Astrocyte of the cerebellum (primary cell): ENCODE measurements at regions not wholly inside any gene's neighbourhood (a gene's known extent, or its start where the extent isn't known, plus 50 kb on each side); places are given as distances from the start of the nearest gene placed in this dataset.

Source experiments
- DNase-seq: peaks from one replicate; pipeline ENCODE4 v3.0.0-alpha.2; 2011; ENCODE audit warnings: low read depth
- H3K4me3 ChIP-seq: 2 replicates; pipeline ENCODE4 v1.5.1; 2011; ENCODE audit warnings: mild to moderate bottlenecking, low read depth, low read length, moderate library complexity
- in situ Hi-C: cut with HindIII; loops from 2 replicates; pipeline ENCODE4 v1.10.0; 2017; ENCODE audit warnings: low sequenced_read_pairs
- TF ChIP-seq, protein P1 (sequence below): IDR thresholded peaks from 2 replicates; pipeline ENCODE4 v1.5.1; 2012; ENCODE audit warnings: low read length, low read depth, moderate library complexity, mild to moderate bottlenecking; ENCODE audit errors: missing control alignments

DNA sequence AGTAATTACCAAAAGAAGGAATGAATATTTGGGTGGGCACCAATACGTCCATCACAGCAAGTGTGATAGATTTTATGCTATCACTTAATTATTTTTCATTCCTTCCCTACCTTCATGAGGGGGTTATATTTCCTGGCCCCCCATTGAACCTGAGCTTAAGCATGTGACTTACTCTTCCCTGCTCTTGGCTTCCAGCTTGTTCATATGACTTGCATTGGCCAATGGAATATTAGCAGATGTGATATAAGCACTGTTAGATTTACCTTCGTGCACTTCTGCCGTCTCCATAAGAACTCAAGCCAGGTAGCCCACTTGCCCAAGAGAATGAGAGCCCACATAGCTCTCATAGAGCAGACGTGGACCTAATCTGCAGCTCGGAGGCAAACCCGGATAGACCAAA is 99.1 kb upstream of the SMARCA2 start:
- H3K4me3 ChIP-seq: no peak overlapping the region
- in situ Hi-C loops: no loop called here
- TF ChIP-seq, protein P1, sequence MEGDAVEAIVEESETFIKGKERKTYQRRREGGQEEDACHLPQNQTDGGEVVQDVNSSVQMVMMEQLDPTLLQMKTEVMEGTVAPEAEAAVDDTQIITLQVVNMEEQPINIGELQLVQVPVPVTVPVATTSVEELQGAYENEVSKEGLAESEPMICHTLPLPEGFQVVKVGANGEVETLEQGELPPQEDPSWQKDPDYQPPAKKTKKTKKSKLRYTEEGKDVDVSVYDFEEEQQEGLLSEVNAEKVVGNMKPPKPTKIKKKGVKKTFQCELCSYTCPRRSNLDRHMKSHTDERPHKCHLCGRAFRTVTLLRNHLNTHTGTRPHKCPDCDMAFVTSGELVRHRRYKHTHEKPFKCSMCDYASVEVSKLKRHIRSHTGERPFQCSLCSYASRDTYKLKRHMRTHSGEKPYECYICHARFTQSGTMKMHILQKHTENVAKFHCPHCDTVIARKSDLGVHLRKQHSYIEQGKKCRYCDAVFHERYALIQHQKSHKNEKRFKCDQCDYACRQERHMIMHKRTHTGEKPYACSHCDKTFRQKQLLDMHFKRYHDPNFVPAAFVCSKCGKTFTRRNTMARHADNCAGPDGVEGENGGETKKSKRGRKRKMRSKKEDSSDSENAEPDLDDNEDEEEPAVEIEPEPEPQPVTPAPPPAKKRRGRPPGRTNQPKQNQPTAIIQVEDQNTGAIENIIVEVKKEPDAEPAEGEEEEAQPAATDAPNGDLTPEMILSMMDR: no peak
- DNase-seq: no peak

DNA sequence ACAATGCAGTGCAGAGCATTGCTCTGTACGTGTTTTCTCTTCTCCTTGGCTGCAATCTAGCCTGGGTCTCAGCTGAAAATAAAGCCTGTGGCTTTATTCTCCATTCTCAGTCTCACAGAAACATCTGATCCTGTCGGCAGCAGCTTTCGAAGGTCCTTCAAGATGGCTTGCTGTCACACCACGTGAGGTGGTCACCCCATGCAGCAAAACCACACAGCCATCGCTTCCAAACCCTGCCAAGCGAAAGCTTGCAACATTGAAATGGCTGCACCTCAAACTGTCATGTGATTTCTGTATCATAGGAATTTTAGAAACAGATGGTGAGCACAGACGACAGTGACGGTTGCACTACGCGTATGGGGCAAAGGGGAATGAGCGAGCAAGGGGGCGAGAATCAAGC is 98.5 kb upstream of the SMARCA2 start:
- no peak overlapping the region for H3K4me3 ChIP-seq
- TF ChIP-seq, protein P1: no peak
- in situ Hi-C loops: no loop called here
- DNase-seq: no peak

DNA sequence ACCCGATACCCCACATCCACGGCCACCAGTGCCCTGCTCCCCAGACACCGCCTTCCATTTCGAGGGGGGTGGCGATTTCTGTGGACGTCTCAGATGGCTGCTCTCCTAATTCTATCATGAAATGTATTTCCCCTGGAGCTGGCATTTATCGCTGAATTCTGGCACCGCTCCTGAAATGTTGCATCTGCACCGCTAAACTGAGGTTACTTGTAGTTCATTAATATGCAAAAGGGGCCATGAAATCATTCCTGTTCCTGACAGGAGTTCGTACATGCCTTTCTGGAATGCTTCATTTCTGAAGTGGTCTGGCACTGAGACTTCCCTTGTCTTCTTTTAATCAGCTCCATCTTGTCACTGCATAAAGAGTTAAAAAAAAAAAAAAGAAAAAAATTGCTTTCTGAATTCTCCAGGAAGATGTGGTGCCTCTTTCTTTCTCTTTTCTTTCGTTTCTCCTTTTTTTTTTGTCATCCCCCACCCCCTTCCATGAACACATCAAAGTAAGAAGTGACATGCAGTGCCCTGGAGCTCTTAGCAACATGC is 97.7 kb upstream of the SMARCA2 start:
- in situ Hi-C loops: no loop called here
- TF ChIP-seq, protein P1: no peak
- DNase-seq: no peak
- H3K4me3 ChIP-seq: no peak overlapping the region

DNA sequence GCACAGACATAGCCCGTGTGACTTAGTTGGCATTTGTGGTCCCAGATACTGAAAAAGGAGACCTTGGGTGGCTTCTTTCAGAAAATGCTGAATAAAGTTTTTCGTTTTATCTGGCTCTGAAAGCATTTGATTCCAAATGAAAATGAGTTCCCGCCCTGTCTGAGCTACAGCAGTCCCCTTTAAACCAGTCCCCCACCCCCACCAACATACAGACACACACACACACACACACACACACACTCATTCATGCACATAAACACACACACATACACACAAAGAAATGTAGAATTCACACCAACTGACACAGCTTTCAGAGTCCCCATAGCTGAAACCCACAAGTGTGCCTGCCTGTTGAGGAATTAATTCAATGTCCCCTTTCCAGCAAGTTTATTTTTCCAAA is 97.0 kb upstream of the SMARCA2 start:
- TF ChIP-seq, protein P1: no peak
- in situ Hi-C loops: no loop called here
- H3K4me3 ChIP-seq: no peak overlapping the region
- DNase-seq: no peak

DNA sequence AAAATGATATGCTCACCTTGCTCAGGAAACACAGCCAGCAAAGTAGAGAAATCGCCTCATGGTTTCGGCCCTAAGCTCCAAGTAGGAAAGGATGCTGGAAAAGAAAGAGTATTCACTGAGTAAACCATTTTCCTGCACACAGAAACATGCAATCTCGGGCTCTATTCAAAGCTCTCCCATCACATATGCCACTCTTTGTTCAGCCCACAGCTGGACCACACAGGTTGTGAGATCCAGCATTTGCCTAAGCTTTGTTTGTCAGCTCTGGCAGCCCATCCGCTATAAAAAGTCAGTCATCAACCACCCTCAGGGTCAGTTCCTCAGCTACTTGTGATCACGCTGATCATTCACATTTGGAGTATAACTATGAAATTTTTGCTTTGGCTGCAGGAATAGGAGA is 96.5 kb upstream of the SMARCA2 start:
- DNase-seq: no peak
- no peak overlapping the region for H3K4me3 ChIP-seq
- TF ChIP-seq, protein P1: no peak
- in situ Hi-C loops: no loop called here

DNA sequence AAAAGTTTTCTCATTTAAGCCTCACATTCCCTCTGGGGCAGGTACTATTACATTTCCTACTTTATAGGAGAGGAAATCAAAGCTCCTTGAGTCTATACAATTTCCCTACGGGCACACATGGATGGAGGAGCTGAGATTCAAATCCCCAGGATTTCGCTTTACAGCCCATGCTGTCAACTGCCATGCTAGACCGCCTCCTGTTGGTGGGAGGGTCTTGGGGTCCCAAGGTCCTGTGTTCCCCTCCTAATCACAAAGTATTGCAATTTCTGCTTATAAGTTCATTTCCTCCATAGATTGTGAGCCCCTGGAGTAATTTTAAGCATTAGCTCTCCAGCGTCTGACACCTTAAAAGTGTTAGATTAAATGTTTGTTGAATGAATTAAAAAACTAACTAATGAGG is 95.9 kb upstream of the SMARCA2 start:
- no peak overlapping the region for H3K4me3 ChIP-seq
- TF ChIP-seq, protein P1: no peak
- DNase-seq: no peak
- in situ Hi-C loops: no loop called here

DNA sequence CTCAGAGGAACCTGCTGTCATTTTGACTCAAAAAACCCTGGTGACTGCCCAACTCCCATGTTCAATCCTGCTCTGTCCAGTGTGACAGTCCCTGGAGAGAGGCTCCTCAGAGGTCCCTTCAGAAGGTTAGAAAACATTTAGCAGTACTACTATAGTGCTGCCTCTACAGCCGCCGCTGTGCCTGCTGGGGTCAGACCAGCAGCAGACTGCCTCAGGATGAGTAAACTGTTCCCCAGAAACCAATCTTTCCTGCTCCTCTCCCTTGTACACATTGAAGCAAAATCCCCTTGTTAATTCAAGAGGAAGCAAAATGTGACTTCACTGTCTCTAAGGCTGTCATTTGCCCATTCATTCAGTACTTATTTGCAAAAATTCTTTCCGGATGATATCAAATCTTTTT is 94.8 kb upstream of the SMARCA2 start:
- TF ChIP-seq, protein P1: no peak
- DNase-seq: no peak
- no peak overlapping the region for H3K4me3 ChIP-seq
- in situ Hi-C loops: no loop called here
